ENCODE measurements at regions not wholly inside any gene's neighbourhood (a gene's known extent, or its start where the extent isn't known, plus 50 kb on each side); places are given as distances from the start of the nearest gene placed in this dataset.

- BruUV-seq (replicated peaks): no TSS peak
- ChIA-PET POLR2A (no interaction called here), CTCF (ENCODE audit: low intra/inter-chr PET ratio, low total read pairs) (no interaction called here)
- Histone ChIP-seq H3K9me3 (ENCODE audit: low read length) (no peaks in the 10 kb centered on the region), H3K79me2 (ENCODE audit: insufficient read depth, low read length) (no peaks in the 10 kb centered on the region), H3K4me3 (replicated peaks in 1 of 3; ENCODE audit: insufficient read depth in 1 of 3, low read depth in 2 of 3, low read length in 3 of 3) (no peak overlapping the region), H3K4me1 (ENCODE audit: insufficient read depth, low read length) (no peaks in the 10 kb centered on the region), H3K9ac (ENCODE audit: insufficient read depth, low read depth, low read length) (no peak overlapping the region), H4K20me1 (ENCODE audit: insufficient read depth, low read length) (no peaks in the 10 kb centered on the region), H2AFZ (ENCODE audit: low read length) (no peak overlapping the region), H3K36me3 (replicated peaks in 1 of 2; ENCODE audit: control insufficient read depth in 1 of 2, insufficient read depth in 2 of 2, low read length in 2 of 2) (no peaks in the 10 kb centered on the region), H3K27me3 (ENCODE audit: control insufficient read depth in 1 of 2, insufficient read depth in 2 of 2, low read length in 2 of 2) (no peaks in the 10 kb centered on the region; a peak in 1 of 5 replicates), H3K4me2 (ENCODE audit: low read depth, low read length) (no peak overlapping the region), H3K27ac (ENCODE audit: extremely low read length, insufficient read depth, low read length) (no peak overlapping the region)
- 0% methylated on average over 2 of the region's 2 CpGs for WGBS (ENCODE audit: low lambda C conversion rate)
- DNase-seq (ENCODE audit: low spot score) (no peak), FAIRE-seq (no peak), ATAC-seq (peak; percentile 69)
- intact Hi-C loops (cut with micrococcal nuclease; ENCODE audit: unreplicated experiment) (no loop called here), in situ Hi-C loops (cut with HindIII; ENCODE audit: extremely low pct_ligation_motif_present, low pct_unique_long_range_greater_than_20kb) (no loop called here)
- TF ChIP-seq ZNF225 (CRISPR knock-in tag; IDR thresholded peaks at IDR 0.05): no peak
- TF ChIP-seq ZNF207 (IDR thresholded peaks at IDR 0.05; ENCODE audit: borderline replicate concordance): no peak
- no peak for TF ChIP-seq HMGXB3 (CRISPR knock-in tag; IDR thresholded peaks at IDR 0.05; ENCODE audit: borderline replicate concordance)
- TF ChIP-seq XBP1 (CRISPR knock-in tag; IDR thresholded peaks at IDR 0.05): no peak
- TF ChIP-seq, protein P1, sequence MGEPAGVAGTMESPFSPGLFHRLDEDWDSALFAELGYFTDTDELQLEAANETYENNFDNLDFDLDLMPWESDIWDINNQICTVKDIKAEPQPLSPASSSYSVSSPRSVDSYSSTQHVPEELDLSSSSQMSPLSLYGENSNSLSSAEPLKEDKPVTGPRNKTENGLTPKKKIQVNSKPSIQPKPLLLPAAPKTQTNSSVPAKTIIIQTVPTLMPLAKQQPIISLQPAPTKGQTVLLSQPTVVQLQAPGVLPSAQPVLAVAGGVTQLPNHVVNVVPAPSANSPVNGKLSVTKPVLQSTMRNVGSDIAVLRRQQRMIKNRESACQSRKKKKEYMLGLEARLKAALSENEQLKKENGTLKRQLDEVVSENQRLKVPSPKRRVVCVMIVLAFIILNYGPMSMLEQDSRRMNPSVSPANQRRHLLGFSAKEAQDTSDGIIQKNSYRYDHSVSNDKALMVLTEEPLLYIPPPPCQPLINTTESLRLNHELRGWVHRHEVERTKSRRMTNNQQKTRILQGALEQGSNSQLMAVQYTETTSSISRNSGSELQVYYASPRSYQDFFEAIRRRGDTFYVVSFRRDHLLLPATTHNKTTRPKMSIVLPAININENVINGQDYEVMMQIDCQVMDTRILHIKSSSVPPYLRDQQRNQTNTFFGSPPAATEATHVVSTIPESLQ (CRISPR knock-in tag; conservative IDR thresholded peaks at IDR 0.05): no peak
- TF ChIP-seq ZNF20 (CRISPR knock-in tag; IDR thresholded peaks at IDR 0.05): no peak
- TF ChIP-seq, protein P2, sequence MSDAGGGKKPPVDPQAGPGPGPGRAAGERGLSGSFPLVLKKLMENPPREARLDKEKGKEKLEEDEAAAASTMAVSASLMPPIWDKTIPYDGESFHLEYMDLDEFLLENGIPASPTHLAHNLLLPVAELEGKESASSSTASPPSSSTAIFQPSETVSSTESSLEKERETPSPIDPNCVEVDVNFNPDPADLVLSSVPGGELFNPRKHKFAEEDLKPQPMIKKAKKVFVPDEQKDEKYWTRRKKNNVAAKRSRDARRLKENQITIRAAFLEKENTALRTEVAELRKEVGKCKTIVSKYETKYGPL (CRISPR knock-in tag; IDR thresholded peaks at IDR 0.05): no peak
- no peak for TF ChIP-seq ADNP (CRISPR knock-in tag; IDR thresholded peaks at IDR 0.05)
- no peak for TF ChIP-seq ZNF512 (CRISPR knock-in tag; IDR thresholded peaks at IDR 0.05)
- no peak for TF ChIP-seq ZMAT5 (CRISPR knock-in tag; IDR thresholded peaks at IDR 0.05; ENCODE audit: borderline replicate concordance, low read depth)
- TF ChIP-seq, protein P3, sequence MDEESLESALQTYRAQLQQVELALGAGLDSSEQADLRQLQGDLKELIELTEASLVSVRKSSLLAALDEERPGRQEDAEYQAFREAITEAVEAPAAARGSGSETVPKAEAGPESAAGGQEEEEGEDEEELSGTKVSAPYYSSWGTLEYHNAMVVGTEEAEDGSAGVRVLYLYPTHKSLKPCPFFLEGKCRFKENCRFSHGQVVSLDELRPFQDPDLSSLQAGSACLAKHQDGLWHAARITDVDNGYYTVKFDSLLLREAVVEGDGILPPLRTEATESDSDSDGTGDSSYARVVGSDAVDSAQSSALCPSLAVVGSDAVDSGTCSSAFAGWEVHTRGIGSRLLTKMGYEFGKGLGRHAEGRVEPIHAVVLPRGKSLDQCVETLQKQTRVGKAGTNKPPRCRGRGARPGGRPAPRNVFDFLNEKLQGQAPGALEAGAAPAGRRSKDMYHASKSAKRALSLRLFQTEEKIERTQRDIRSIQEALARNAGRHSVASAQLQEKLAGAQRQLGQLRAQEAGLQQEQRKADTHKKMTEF (CRISPR knock-in tag; IDR thresholded peaks at IDR 0.05): no peak
- TF ChIP-seq ZNF546 (CRISPR knock-in tag; conservative IDR thresholded peaks at IDR 0.05): no peak
- no peak for TF ChIP-seq THAP11 (CRISPR knock-in tag; IDR thresholded peaks at IDR 0.05)
- no peak for TF ChIP-seq TEAD2 (CRISPR knock-in tag; IDR thresholded peaks at IDR 0.05)
- TF ChIP-seq HNRNPLL (IDR thresholded peaks at IDR 0.05; ENCODE audit: low read depth, low read length, poor library complexity, severe bottlenecking): no peak
Measured at GRCh38 chr6:145347216-145347615, 388.1 kb downstream of the EPM2A start.

Measured in HepG2 (cell line).